OCI-LY7 (cell line): ENCODE measurements at regions not wholly inside any gene's neighbourhood (a gene's known extent, or its start where the extent isn't known, plus 50 kb on each side); places are given as distances from the start of the nearest gene placed in this dataset.
"Not testable (repeated sequence)": the region's sequence is repeated elsewhere in the genome, so short reads cannot be mapped to it uniquely, and the experiment has no call there.

Source experiments
- BruUV-seq: library from RNA; stranded (reverse); fragments of 400-500 nt; replicated peaks from 2 replicates; lab custom pipeline; 2021; lab: Mats Ljungman, UMichigan
- CTCF ChIA-PET: fragments of 300-600 bp; sonication (Branson Sonifier 250); formaldehyde crosslinking; loops from one replicate; lab custom pipeline; 2022; ENCODE audit warnings: antibody characterized with exemption; ENCODE audit not compliant: unreplicated experiment; lab: Charles Lee
- POLR2A ChIA-PET: fragments of 300-600 bp; sonication (Branson Sonifier 250); formaldehyde crosslinking; loops from one replicate; lab custom pipeline; 2022; ENCODE audit warnings: antibody characterized with exemption; lab: Charles Lee
- DNase-seq: peaks from one replicate; pipeline ENCODE4 v3.0.0-alpha.2; 2015; ENCODE audit warnings: low spot score
- H2AFZ ChIP-seq: fragments of 200-600 bp; sonication (generic), shearing (Covaris generic); 2 replicates; pipeline ENCODE4 v1.6.1; 2014; ENCODE audit warnings: mild to moderate bottlenecking, antibody characterized with exemption, low read length, moderate library complexity
- H3K27ac ChIP-seq: fragments of 200-600 bp; sonication (generic); 2 replicates; pipeline ENCODE4 v1.5.1; 2014; ENCODE audit warnings: mixed run types, low read depth, mild to moderate bottlenecking, moderate library complexity, low read length, inconsistent platforms; ENCODE audit not compliant: poor library complexity, severe bottlenecking
- H3K36me3 ChIP-seq: fragments of 200-600 bp; sonication (generic); 2 replicates; pipeline ENCODE4 v1.6.1; 2014; ENCODE audit warnings: mild to moderate bottlenecking, antibody characterized with exemption, low read length, moderate library complexity, mixed read lengths; ENCODE audit not compliant: insufficient read depth
- H3K4me1 ChIP-seq: fragments of 200-600 bp; sonication (generic); 2 replicates; pipeline ENCODE4 v1.5.1; 2014; ENCODE audit warnings: mild to moderate bottlenecking, low read length; ENCODE audit not compliant: insufficient read depth, poor library complexity, severe bottlenecking
- H3K4me2 ChIP-seq: fragments of 200-600 bp; sonication (generic); 2 replicates; pipeline ENCODE4 v1.6.1; 2014; ENCODE audit warnings: mild to moderate bottlenecking, low read length
- H3K4me3 ChIP-seq: fragments of 200-600 bp; sonication (generic); 2 replicates; pipeline ENCODE4 v1.5.1; 2014; ENCODE audit warnings: mild to moderate bottlenecking, low read depth, low read length; ENCODE audit not compliant: poor library complexity, severe bottlenecking
- H3K79me2 ChIP-seq: fragments of 200-600 bp; sonication (generic); 2 replicates; pipeline ENCODE4 v1.6.1; 2016; ENCODE audit warnings: low read depth, mild to moderate bottlenecking, low read length, moderate library complexity, mixed read lengths; ENCODE audit not compliant: insufficient read depth
- H3K9me2 ChIP-seq: fragments of 200-600 bp; sonication (generic); 2 replicates; pipeline ENCODE4 v1.6.1; 2016; ENCODE audit warnings: mild to moderate bottlenecking, low read length, mixed read lengths; ENCODE audit not compliant: insufficient read depth
- H3K9me3 ChIP-seq: fragments of 200-600 bp; sonication (generic); 2 replicates; pipeline ENCODE4 v1.6.1; 2014; ENCODE audit warnings: mild to moderate bottlenecking, mixed run types, low read length, mixed read lengths
- H4K20me1 ChIP-seq: fragments of 200-600 bp; sonication (generic); 2 replicates; pipeline ENCODE4 v1.6.1; 2014; ENCODE audit warnings: mild to moderate bottlenecking, antibody characterized with exemption, low read length, moderate library complexity, mixed read lengths; ENCODE audit not compliant: insufficient read depth
- EZH2phosphoT487 ChIP-seq: fragments of 200-600 bp; sonication (generic); IDR thresholded peaks from 2 replicates; pipeline ENCODE4 v1.6.1; 2018; ENCODE audit warnings: low read depth, borderline replicate concordance, mild to moderate bottlenecking, mixed run types, antibody characterized with exemption, low read length, moderate library complexity, mixed read lengths
- intact Hi-C: fragments of 100-400 bp; cut with micrococcal nuclease; formaldehyde crosslinking; loops from one replicate; pipeline ENCODE4 v1.10.0; 2022; ENCODE audit not compliant: unreplicated experiment
- TF ChIP-seq, protein P1 (sequence below): fragments of 200-600 bp; sonication (generic); conservative IDR thresholded peaks from 2 replicates; pipeline ENCODE4 v1.5.1; 2014; ENCODE audit warnings: mild to moderate bottlenecking, antibody characterized with exemption, low read length, moderate library complexity, mixed read lengths

DNA sequence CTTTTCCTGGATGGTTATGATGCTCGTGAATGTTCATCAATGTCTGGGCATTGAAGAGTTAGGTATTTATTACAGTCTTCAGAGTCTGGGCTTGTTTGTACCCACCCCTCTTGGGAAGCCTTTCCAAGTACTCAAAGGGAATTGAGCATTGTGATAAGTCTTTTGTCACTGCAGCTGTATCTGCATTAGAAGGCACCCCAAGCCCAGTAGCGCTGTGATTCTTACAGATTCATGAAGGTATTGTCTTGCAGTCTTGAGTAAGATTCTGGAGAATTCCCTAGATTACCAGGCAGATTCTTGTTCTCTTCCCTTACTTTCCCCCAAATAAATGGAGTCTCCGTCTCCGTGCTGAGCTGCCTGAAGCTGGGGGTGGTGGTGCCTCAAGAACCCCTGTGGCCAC lies 173.4 kb upstream of the HUWE1 start:
- H3K79me2 ChIP-seq = no peaks in the 10 kb centered on the region
- H3K27ac ChIP-seq = no peak overlapping the region
- intact Hi-C loops = no loop called here
- no peaks in the 10 kb centered on the region for H3K4me1 ChIP-seq
- no peaks in the 10 kb centered on the region for H3K36me3 ChIP-seq
- no peak overlapping the region for H3K4me3 ChIP-seq
- POLR2A ChIA-PET = no interaction called here
- H4K20me1 ChIP-seq = no peaks in the 10 kb centered on the region
- CTCF ChIA-PET = no interaction called here
- no peak overlapping the region for H2AFZ ChIP-seq
- no peaks in the 10 kb centered on the region for H3K9me2 ChIP-seq
- no peak overlapping the region for H3K4me2 ChIP-seq
- no peak for DNase-seq
- TF ChIP-seq, protein P1, sequence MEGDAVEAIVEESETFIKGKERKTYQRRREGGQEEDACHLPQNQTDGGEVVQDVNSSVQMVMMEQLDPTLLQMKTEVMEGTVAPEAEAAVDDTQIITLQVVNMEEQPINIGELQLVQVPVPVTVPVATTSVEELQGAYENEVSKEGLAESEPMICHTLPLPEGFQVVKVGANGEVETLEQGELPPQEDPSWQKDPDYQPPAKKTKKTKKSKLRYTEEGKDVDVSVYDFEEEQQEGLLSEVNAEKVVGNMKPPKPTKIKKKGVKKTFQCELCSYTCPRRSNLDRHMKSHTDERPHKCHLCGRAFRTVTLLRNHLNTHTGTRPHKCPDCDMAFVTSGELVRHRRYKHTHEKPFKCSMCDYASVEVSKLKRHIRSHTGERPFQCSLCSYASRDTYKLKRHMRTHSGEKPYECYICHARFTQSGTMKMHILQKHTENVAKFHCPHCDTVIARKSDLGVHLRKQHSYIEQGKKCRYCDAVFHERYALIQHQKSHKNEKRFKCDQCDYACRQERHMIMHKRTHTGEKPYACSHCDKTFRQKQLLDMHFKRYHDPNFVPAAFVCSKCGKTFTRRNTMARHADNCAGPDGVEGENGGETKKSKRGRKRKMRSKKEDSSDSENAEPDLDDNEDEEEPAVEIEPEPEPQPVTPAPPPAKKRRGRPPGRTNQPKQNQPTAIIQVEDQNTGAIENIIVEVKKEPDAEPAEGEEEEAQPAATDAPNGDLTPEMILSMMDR = no peak
- no peak for TF ChIP-seq EZH2phosphoT487
- no TSS peak for BruUV-seq
- H3K9me3 ChIP-seq = no peaks in the 10 kb centered on the region

GRCh38 chrX:53831662-53832635 lies 145.4 kb upstream of the HUWE1 start:
- CTCF ChIA-PET = no interaction called here
- Histone ChIP-seq H2AFZ (no peak overlapping the region), H3K4me1 (no peaks in the 10 kb centered on the region), H3K4me2 (no peak overlapping the region), H3K4me3 (no peak overlapping the region), H3K9me2 (no peaks in the 10 kb centered on the region), H4K20me1 (no peaks in the 10 kb centered on the region), H3K9me3 (no peaks in the 10 kb centered on the region), H3K79me2 (no peaks in the 10 kb centered on the region), H3K36me3 (no peaks in the 10 kb centered on the region), H3K27ac (no peak overlapping the region)
- peak; percentile 50 for DNase-seq
- BruUV-seq = no TSS peak
- intact Hi-C loops = loop anchor here (5.0 to 10.0 kb wide), 2 partner anchors 150 to 517 kb away; no protein-coding TSS in a partner anchor
- TF ChIP-seq EZH2phosphoT487 = no peak
- TF ChIP-seq, protein P1 = peak; percentile 76
- POLR2A ChIA-PET = no interaction called here

DNA sequence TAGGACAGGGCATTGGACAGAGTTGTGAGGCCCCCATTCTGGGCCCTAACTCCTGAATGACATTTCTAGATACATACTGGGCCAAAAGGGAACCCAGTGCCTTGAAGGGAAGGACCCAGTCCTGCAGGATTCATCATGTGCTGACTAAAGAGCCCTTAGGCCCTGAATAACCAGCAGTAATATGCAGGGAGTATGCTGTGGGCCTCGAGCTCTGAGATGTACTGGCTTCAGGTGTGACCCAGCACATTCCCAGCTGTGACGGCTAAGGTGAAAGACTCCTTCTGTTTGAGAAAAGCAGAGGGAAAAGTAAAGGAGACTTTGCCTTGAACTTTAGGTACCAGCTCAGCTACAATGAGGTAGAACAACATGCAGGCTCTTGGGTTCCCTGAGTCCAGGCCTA lies 138.2 kb upstream of the HUWE1 start:
- H3K9me3 ChIP-seq = no peaks in the 10 kb centered on the region
- H3K4me2 ChIP-seq = no peak overlapping the region
- no TSS peak for BruUV-seq
- no peak for DNase-seq
- intact Hi-C loops = no loop called here
- H3K27ac ChIP-seq = no peak overlapping the region
- CTCF ChIA-PET = no interaction called here
- POLR2A ChIA-PET = no interaction called here
- H3K36me3 ChIP-seq = no peaks in the 10 kb centered on the region
- no peaks in the 10 kb centered on the region for H3K4me1 ChIP-seq
- H3K79me2 ChIP-seq = no peaks in the 10 kb centered on the region
- no peak overlapping the region for H3K4me3 ChIP-seq
- H3K9me2 ChIP-seq = no peaks in the 10 kb centered on the region
- H4K20me1 ChIP-seq = no peaks in the 10 kb centered on the region
- no peak for TF ChIP-seq EZH2phosphoT487
- TF ChIP-seq, protein P1 = no peak
- no peak overlapping the region for H2AFZ ChIP-seq

DNA sequence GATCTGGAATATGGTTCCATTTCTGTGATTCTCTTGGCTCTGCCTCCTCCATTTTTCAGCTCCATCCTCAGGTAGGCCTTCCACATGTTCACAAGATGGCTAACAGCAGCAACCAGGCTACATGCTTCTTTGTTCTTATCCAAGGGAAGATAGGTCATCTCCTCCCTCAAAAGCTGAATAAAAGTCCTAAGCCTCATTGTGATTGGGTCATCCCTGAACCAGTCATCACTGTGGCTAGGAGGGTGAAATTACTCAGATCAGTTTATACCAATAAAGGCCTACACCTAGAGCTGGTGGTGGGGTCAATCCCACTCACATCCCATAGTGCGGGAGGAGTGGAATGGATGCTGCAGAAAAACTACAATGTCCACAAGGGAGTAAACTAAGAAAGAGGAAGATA lies 131.6 kb upstream of the HUWE1 start:
- H3K4me3 ChIP-seq, H4K20me1 ChIP-seq, H3K79me2 ChIP-seq, H3K4me2 ChIP-seq, CTCF ChIA-PET, BruUV-seq, H3K4me1 ChIP-seq, intact Hi-C loops, H3K9me2 ChIP-seq, H3K9me3 ChIP-seq, DNase-seq, H2AFZ ChIP-seq, H3K27ac ChIP-seq, H3K36me3 ChIP-seq, POLR2A ChIA-PET: not testable (repeated sequence)
